HG03354 (cell line): ENCODE measurements at regions not wholly inside any gene's neighbourhood (a gene's known extent, or its start where the extent isn't known, plus 50 kb on each side); places are given as distances from the start of the nearest gene placed in this dataset.
A peak's percentile ranks its signal among the peaks of the same experiment; 100 is the strongest.

Experiments
- ATAC-seq: cut with Tn5 transposase; IDR thresholded peaks from one replicate; pipeline ENCODE4 v1.9.1; 2021; ENCODE audit warnings: mild to moderate bottlenecking; ENCODE audit not compliant: unreplicated experiment, poor library complexity, severe bottlenecking

- ATAC-seq, result no peak
Measured at GRCh38 chr2:152920846-152921245, 202.4 kb downstream of the ARL6IP6 start.

GRCh38 chr2:152910970-152911369, 192.6 kb downstream of the ARL6IP6 start:
- ATAC-seq, result no peak

- no peak for ATAC-seq
Measured at GRCh38 chr2:152907046-152907445, 188.6 kb downstream of the ARL6IP6 start.

DNA sequence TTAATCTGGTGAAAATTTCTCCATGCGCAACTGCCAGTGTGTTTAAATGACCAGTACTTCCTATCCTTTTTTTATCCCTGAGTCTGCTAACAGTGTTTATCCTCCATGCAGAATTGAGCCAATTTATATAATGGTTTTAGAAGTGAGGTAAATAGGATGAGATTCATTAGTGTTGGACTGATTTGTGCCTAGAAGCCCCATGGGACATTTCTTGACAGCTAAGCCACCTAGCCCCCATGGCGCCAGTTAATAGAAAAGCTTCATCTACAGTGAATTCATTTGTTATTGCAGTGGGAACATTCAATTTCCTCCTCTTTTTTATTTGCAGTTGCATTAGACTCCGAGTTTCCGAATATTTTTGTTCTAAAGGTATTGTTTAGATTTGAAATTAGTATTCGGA, 175.6 kb downstream of the ARL6IP6 start:
- no peak for ATAC-seq

DNA sequence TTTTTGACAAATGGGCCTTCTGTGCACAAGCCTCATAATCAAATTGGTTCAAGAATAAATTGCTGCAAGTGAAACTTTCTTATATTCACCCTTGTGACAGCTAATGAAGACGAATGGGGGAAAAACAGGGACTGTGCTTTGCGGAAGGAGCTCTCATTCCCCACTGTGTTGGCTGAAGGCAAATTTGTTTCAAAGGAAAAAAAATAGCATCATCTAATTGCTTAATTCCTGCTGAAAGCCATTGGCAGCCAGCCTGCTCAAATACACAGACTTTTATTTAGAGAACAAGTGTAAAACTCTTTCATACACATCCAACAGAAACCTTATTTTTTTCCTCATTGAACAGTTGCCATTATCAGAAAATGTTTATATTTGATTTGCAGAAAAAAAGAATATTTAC, 172.3 kb downstream of the ARL6IP6 start:
- ATAC-seq, result no peak

- ATAC-seq, result no peak
Measured at GRCh38 chr2:152883951-152884487, 165.6 kb downstream of the ARL6IP6 start.

DNA sequence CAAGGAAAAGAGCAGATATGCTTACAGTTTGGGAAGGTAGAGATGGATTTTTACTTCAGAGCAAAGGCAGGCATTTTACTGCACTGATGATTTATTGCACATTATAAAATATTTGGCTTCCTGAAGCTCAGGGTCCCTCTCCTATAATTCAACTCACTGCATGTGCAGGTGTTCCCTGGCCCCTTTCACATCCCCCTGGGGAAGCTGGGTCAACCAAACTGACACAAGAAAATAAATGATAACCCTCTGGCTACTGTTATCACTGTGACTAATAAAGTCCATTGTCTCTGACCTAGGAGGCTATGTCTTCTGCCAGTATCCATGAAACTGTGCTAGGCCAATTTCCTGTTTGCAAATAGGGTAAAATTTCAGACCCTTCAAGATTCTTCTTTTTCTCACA, 163.1 kb downstream of the ARL6IP6 start:
- ATAC-seq, result no peak

DNA sequence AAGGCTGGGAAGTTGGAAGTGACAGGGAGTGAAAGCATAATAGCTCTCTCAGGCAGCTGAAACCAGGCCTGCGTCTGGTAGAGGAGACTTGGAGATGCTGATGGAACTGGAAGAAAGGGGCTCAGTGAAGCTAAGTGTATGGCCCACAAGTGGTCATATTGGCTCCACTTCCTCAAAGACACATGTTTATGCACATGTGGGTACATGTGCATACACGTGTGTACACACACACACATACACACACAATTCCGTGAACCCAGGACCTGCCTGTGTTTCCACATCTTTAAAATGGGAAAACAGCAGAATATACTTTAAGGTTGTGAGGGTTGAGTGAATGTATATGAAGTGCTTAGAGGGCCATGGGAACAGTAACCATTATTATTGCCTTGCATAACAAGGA, 160.9 kb downstream of the ARL6IP6 start:
- ATAC-seq, result no peak

- no peak for ATAC-seq
Measured at GRCh38 chr2:152875701-152876695, 157.6 kb downstream of the ARL6IP6 start.

GRCh38 chr2:152874955-152875354, 156.5 kb downstream of the ARL6IP6 start:
- ATAC-seq, result no peak

- ATAC-seq, result no peak
Measured at GRCh38 chr2:152870239-152870638, 151.8 kb downstream of the ARL6IP6 start.

DNA sequence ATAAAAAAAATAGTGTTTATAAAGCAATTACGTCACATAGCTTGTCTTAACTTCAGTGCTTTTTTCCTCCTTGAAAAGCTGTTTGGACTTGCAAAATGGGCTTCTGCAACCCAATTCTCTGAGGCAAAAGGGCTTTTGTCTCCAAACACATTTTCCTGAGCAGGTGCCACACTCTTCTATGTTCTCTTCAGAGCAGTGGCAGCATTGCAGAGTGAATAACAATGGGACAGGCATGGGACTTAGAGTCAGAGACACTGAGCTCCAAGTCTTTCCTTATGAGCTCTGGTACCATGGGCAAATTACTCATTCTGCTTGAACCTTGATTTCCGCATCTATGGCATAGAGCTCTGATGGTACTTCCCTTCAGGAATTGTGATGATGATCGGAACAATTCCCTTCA, 149.0 kb downstream of the ARL6IP6 start:
- no peak for ATAC-seq

- no peak for ATAC-seq
Measured at GRCh38 chr2:152864601-152865149, 146.3 kb downstream of the ARL6IP6 start.

DNA sequence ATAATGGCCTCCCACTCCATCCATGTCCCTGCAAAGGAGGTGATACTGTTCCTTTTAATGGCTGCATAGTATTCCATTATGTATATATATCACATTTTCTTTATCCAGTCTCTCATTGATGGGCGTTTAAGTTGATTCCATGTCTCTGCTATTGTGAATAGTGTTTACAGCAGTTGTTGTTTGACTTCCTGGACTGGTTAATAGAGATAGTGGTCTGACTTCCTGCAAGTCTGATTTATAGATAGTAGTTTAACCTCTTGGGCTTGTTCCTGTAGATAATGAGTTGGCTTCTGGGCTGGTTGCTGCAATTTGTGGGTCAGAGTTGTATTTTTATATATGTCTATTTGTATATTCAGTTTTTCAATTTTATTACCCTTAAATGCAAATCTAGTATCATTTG, 145.4 kb downstream of the ARL6IP6 start:
- ATAC-seq, result no peak

GRCh38 chr2:152861349-152861942, 143.0 kb downstream of the ARL6IP6 start:
- peak; percentile 71 for ATAC-seq

- no peak for ATAC-seq
Measured at GRCh38 chr2:152858594-152859265, 140.3 kb downstream of the ARL6IP6 start.

DNA sequence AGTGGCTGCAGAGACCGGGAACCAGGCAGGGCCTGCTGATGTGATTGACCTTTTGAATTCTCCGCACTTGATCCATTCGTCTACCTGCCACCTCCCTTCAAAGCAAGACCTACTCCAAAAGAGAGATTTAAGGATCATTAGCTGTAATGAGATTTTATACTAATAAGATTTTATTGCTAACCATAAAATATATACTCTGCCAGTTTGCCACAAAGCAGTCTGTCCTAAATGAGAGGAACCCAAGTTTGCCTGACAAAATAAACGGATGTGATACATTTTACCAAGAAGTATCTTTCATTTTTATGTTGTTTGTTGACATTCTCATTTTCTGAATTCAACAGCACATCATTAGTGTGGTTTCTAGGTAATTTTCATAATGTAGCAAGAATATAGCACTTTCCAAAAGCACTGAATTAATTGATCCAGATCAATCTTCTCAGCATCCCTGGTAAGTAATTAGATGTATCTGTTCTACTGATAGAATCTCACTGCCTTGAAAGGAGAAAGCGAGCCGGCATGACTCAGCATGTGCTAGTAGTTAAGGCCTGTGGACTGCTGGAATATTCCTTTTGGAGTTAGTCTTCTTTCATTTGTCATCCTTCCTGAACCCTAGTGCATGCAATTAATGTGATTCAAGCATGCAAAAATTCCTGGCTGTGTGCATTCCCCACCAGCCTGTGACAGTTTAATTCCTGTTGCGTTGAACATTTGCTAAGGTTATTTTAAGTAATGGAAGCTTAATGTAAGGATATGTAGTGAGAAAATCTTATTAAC, 128.5 kb downstream of the ARL6IP6 start:
- no peak for ATAC-seq

GRCh38 chr2:152835674-152836073, 117.3 kb downstream of the ARL6IP6 start:
- no peak for ATAC-seq

- no peak for ATAC-seq
Measured at GRCh38 chr2:152827944-152828343, 109.5 kb downstream of the ARL6IP6 start.
